ENCODE measurements at regions not wholly inside any gene's neighbourhood (a gene's known extent, or its start where the extent isn't known, plus 50 kb on each side); places are given as distances from the start of the nearest gene placed in this dataset.
"Not testable (repeated sequence)": the region's sequence is repeated elsewhere in the genome, so short reads cannot be mapped to it uniquely, and the experiment has no call there.

GRCh38 chr2:125364192-125364983, 1291.6 kb upstream of the GYPC start:
- no peak for DNase-seq (ENCODE audit: low spot score)

GRCh38 chr2:125364984-125365265, 1291.0 kb upstream of the GYPC start:
- DNase-seq (ENCODE audit: low spot score), result no peak

GRCh38 chr2:125371867-125372266, 1284.1 kb upstream of the GYPC start:
- DNase-seq (ENCODE audit: low spot score), result no peak

- no peak for DNase-seq (ENCODE audit: low spot score)
These were observed 1282.7 kb upstream of the GYPC start for GRCh38 chr2:125373293-125373692.

- DNase-seq (ENCODE audit: low spot score), result no peak
These were observed 1269.9 kb upstream of the GYPC start for GRCh38 chr2:125386074-125386473.

- DNase-seq (ENCODE audit: low spot score), result no peak
These were observed 1258.3 kb upstream of the GYPC start for GRCh38 chr2:125397535-125398251.

GRCh38 chr2:125398738-125399524, 1257.0 kb upstream of the GYPC start:
- no peak for DNase-seq (ENCODE audit: low spot score)

- DNase-seq (ENCODE audit: low spot score), result peak; percentile 91
These were observed 1250.1 kb upstream of the GYPC start for GRCh38 chr2:125405816-125406215.

GRCh38 chr2:125408874-125409538, 1247.0 kb upstream of the GYPC start:
- no peak for DNase-seq (ENCODE audit: low spot score)

GRCh38 chr2:125418483-125418882, 1237.5 kb upstream of the GYPC start:
- no peak for DNase-seq (ENCODE audit: low spot score)

GRCh38 chr2:125422198-125422770, 1233.7 kb upstream of the GYPC start:
- not testable (repeated sequence) for DNase-seq (ENCODE audit: low spot score)

- no peak for DNase-seq (ENCODE audit: low spot score)
These were observed 1231.6 kb upstream of the GYPC start for GRCh38 chr2:125424266-125424785.

GRCh38 chr2:125427721-125428315, 1228.1 kb upstream of the GYPC start:
- no peak for DNase-seq (ENCODE audit: low spot score)

- no peak for DNase-seq (ENCODE audit: low spot score)
These were observed 1211.9 kb upstream of the GYPC start for GRCh38 chr2:125444106-125444505.

GRCh38 chr2:125445495-125445894, 1210.5 kb upstream of the GYPC start:
- DNase-seq (ENCODE audit: low spot score), result no peak

- DNase-seq (ENCODE audit: low spot score), result no peak
These were observed 1205.9 kb upstream of the GYPC start for GRCh38 chr2:125450092-125450491.

GRCh38 chr2:125455110-125455509, 1200.8 kb upstream of the GYPC start:
- DNase-seq (ENCODE audit: low spot score), result no peak

GRCh38 chr2:125456693-125457363, 1199.1 kb upstream of the GYPC start:
- no peak for DNase-seq (ENCODE audit: low spot score)

GRCh38 chr2:125471963-125472362, 1184.0 kb upstream of the GYPC start:
- peak; percentile 50 for DNase-seq (ENCODE audit: low spot score)

- no peak for DNase-seq (ENCODE audit: low spot score)
These were observed 1176.8 kb upstream of the GYPC start for GRCh38 chr2:125479143-125479636.

Measured in H4 (cell line).